ENCODE measurements at regions not wholly inside any gene's neighbourhood (a gene's known extent, or its start where the extent isn't known, plus 50 kb on each side); places are given as distances from the start of the nearest gene placed in this dataset.

GRCh38 chr13:62704875-62705274 is 1289.2 kb upstream of the PCDH20 start (continued):
- TF ChIP-seq FOXA1 (IDR thresholded peaks at IDR 0.05): no peak
- no peak for TF ChIP-seq HNF4A (conservative IDR thresholded peaks at IDR 0.05)
- TF ChIP-seq FOXA2 (IDR thresholded peaks at IDR 0.05): no peak
- no peak for TF ChIP-seq EGR1 (IDR thresholded peaks at IDR 0.05; ENCODE audit: low read depth in 2 of 2)
- no peak for TF ChIP-seq HNF4G (IDR thresholded peaks at IDR 0.05)

GRCh38 chr13:62702502-62702901 is 1286.9 kb upstream of the PCDH20 start:
- H3K4me1 ChIP-seq (ENCODE audit: control insufficient read depth in 4 of 4, insufficient read depth in 4 of 4, low read length in 3 of 4): no peaks in the 10 kb centered on the region
- no peaks in the 10 kb centered on the region for H3K27me3 ChIP-seq (ENCODE audit: control insufficient read depth in 4 of 4, insufficient read depth in 4 of 4, low read length in 3 of 4)
- H3K27ac ChIP-seq (ENCODE audit: low read depth in 1 of 2, low read length in 2 of 2): no peak overlapping the region
- H3K9ac ChIP-seq (ENCODE audit: low read depth in 1 of 2, low read length in 2 of 2): no peak overlapping the region
- H3K36me3 ChIP-seq (ENCODE audit: control insufficient read depth in 4 of 4, insufficient read depth in 3 of 4, low read depth in 1 of 4, low read length in 3 of 4): no peaks in the 10 kb centered on the region
- no peak for DNase-seq (ENCODE audit: low spot score)
- TF ChIP-seq HNF4A (conservative IDR thresholded peaks at IDR 0.05) (no peak), CTCF (IDR thresholded peaks at IDR 0.05; ENCODE audit: low read depth, low read length, missing input control) (no peak), EGR1 (IDR thresholded peaks at IDR 0.05; ENCODE audit: low read depth in 2 of 2) (no peak), TAF1 (conservative IDR thresholded peaks at IDR 0.05) (no peak), ATF3 (IDR thresholded peaks at IDR 0.05) (no peak), SP1 (IDR thresholded peaks at IDR 0.05) (no peak), YY1 (IDR thresholded peaks at IDR 0.05) (no peak), RAD21 (IDR thresholded peaks at IDR 0.05) (no peak), MAX (IDR thresholded peaks at IDR 0.05) (no peak)
- TF ChIP-seq, protein P1, sequence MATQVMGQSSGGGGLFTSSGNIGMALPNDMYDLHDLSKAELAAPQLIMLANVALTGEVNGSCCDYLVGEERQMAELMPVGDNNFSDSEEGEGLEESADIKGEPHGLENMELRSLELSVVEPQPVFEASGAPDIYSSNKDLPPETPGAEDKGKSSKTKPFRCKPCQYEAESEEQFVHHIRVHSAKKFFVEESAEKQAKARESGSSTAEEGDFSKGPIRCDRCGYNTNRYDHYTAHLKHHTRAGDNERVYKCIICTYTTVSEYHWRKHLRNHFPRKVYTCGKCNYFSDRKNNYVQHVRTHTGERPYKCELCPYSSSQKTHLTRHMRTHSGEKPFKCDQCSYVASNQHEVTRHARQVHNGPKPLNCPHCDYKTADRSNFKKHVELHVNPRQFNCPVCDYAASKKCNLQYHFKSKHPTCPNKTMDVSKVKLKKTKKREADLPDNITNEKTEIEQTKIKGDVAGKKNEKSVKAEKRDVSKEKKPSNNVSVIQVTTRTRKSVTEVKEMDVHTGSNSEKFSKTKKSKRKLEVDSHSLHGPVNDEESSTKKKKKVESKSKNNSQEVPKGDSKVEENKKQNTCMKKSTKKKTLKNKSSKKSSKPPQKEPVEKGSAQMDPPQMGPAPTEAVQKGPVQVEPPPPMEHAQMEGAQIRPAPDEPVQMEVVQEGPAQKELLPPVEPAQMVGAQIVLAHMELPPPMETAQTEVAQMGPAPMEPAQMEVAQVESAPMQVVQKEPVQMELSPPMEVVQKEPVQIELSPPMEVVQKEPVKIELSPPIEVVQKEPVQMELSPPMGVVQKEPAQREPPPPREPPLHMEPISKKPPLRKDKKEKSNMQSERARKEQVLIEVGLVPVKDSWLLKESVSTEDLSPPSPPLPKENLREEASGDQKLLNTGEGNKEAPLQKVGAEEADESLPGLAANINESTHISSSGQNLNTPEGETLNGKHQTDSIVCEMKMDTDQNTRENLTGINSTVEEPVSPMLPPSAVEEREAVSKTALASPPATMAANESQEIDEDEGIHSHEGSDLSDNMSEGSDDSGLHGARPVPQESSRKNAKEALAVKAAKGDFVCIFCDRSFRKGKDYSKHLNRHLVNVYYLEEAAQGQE (IDR thresholded peaks at IDR 0.05): no peak
- no peaks in the 10 kb centered on the region for H3K9me3 ChIP-seq (ENCODE audit: control insufficient read depth in 4 of 4, low read length in 3 of 4)
- H3K4me3 ChIP-seq (ENCODE audit: low read depth in 1 of 3, low read length in 3 of 3): no peak overlapping the region

- no peaks in the 10 kb centered on the region for H3K4me1 ChIP-seq (ENCODE audit: control insufficient read depth in 4 of 4, insufficient read depth in 4 of 4, low read length in 3 of 4)
- H3K27me3 ChIP-seq (ENCODE audit: control insufficient read depth in 4 of 4, insufficient read depth in 4 of 4, low read length in 3 of 4): no peaks in the 10 kb centered on the region
- no peaks in the 10 kb centered on the region for H3K36me3 ChIP-seq (ENCODE audit: control insufficient read depth in 4 of 4, insufficient read depth in 3 of 4, low read depth in 1 of 4, low read length in 3 of 4)
- no peak overlapping the region for H3K27ac ChIP-seq (ENCODE audit: low read depth in 1 of 2, low read length in 2 of 2)
- H3K9me3 ChIP-seq (ENCODE audit: control insufficient read depth in 4 of 4, low read length in 3 of 4): no peaks in the 10 kb centered on the region
- no peak for DNase-seq (ENCODE audit: low spot score)
- 82% methylated on average over 1 of the region's 1 CpG for WGBS
- no peak for TF ChIP-seq HNF4A (conservative IDR thresholded peaks at IDR 0.05)
- TF ChIP-seq FOXA2 (IDR thresholded peaks at IDR 0.05): no peak
- TF ChIP-seq MAX (IDR thresholded peaks at IDR 0.05): no peak
- TF ChIP-seq, protein P1 (IDR thresholded peaks at IDR 0.05): no peak
- no peak overlapping the region for H3K4me3 ChIP-seq (ENCODE audit: low read depth in 1 of 3, low read length in 3 of 3)
- no peak overlapping the region for H3K9ac ChIP-seq (ENCODE audit: low read depth in 1 of 2, low read length in 2 of 2)
Measured at GRCh38 chr13:62697701-62698100, 1282.1 kb upstream of the PCDH20 start.

Data from liver (tissue), 8 donors.